ENCODE measurements at regions not wholly inside any gene's neighbourhood (a gene's known extent, or its start where the extent isn't known, plus 50 kb on each side); places are given as distances from the start of the nearest gene placed in this dataset.
A peak's percentile ranks its signal among the peaks of the same experiment; 100 is the strongest.
"Not testable (repeated sequence)": the region's sequence is repeated elsewhere in the genome, so short reads cannot be mapped to it uniquely, and the experiment has no call there.

DNA sequence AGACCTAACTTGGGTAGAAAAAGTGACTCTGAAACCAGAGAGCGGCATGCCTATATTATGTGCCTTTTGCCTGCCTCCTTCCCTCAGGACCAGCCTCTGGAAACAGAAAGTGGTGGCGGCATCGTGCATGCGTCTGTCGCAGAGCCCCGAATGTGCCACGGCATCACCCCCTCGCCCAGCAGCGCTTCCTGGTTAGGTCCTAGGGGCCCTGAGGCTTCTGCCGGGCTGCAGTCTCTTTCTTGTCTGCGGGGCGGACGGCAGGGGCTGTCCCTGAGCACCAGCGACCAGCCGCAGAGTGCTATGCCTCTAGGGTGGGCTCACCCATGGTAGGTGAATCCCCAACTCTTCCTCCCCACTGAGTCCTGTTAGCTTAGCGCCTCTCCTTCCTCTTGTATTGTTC, 68.7 kb downstream of the VSIG4 start:
- intact Hi-C loops (cut with DNase I, micrococcal nuclease) = no loop called here
- ATAC-seq (no peak), DNase-seq (no peak)

DNA sequence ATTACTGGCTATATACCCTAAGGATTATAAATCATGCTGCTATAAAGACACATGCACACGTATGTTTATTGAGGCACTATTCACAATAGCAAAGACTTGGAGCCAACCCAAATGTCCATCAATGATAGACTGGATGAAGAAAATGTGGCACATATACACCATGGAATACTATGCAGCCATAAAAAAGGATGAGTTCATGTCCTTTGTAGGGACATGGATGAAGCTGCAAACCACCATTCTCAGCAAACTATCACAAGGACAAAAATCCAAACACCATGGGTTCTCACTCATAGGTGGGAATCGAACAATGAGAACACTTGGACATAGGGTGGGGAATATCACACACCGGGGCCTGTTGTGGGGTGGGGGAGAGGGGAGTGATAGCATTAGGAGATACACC, 72.7 kb downstream of the VSIG4 start:
- DNase-seq; intact Hi-C loops (cut with DNase I, micrococcal nuclease); ATAC-seq: not testable (repeated sequence)

DNA sequence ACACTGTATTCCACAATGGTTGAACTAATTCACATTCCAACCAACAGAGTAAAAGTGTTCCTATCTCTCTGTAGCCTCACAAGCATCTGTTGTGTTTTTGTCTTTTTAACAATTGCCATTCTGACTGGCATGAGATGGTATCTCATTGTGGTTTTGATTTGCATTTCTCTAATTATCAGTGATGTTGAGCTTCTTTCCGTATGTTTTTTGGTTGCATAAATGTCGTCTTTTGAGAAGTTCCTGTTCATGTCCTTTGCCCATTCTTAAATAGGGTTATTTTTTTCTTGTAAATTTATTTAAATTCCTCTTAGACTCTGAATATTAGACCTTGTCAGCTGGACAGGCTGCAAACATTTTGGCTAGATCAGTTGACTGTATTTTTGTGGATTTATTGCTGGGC, 78.2 kb downstream of the VSIG4 start:
- ATAC-seq (no peak), DNase-seq (no peak)
- intact Hi-C loops (cut with DNase I, micrococcal nuclease) = no loop called here

DNA sequence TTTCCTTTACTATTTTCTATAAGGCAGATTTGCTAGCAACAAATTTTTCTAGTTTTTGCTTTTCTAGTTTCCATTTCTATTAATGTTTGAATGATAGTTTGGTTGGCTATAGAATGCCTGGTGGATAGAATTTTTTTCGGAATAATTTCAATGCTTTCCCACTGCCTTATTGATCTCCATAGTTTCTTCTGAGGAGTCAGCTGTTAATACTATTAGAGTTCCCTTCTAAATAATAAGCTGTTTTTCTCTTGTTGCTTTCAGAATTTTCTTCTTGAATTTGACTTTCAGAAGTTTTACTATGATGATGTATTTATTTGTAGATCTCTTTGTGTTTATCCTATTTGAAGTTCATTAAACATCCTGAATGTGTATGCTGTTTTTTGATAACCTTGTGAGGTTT, 91.8 kb downstream of the VSIG4 start:
- ATAC-seq (no peak), DNase-seq (no peak)
- intact Hi-C loops (cut with DNase I, micrococcal nuclease) = no loop called here

DNA sequence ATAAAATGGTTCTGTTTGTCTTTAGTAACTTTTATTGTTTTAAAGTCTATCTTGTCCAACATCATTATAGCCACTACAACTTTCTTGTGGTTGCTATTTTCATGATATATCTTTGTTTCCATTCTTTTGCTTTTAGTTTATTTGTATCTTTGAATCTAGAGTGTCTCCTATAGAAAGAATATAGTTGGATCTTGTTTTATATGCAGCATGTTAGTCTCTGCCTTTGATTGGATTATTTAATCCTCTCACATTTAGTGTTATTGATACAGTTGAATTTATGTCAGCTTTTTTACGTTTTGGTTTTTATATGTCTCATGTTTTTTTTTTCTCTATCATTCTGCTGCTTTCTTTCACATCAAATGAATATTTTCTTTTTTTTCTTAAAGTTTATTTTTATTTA, 98.1 kb downstream of the VSIG4 start:
- intact Hi-C loops (cut with DNase I, micrococcal nuclease) = no loop called here
- ATAC-seq (no peak), DNase-seq (no peak)

DNA sequence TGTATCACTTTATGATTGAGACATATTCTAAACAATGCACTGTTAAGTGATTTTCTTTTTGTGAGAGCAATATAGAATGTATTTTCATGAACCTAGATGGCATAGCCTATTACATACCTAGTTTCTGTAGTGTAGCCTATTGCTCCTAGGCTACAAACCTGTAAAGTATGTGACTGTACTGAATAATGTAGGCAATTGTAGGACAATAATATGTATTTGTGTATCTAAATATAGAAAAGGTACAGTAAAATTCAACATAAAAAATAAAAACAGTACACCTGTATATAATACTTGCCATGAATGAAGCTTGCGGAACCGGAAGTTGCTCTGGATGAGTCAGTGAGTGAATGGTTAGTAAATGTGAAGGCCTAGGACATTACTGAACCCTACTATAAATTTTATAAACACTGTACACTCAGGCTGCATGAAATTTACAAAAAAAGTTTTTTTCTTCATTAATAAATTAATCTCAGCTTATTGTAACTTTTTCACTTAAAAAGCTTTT, 106.7 kb downstream of the VSIG4 start:
- ATAC-seq (peak; percentile 85), DNase-seq (no peak)

DNA sequence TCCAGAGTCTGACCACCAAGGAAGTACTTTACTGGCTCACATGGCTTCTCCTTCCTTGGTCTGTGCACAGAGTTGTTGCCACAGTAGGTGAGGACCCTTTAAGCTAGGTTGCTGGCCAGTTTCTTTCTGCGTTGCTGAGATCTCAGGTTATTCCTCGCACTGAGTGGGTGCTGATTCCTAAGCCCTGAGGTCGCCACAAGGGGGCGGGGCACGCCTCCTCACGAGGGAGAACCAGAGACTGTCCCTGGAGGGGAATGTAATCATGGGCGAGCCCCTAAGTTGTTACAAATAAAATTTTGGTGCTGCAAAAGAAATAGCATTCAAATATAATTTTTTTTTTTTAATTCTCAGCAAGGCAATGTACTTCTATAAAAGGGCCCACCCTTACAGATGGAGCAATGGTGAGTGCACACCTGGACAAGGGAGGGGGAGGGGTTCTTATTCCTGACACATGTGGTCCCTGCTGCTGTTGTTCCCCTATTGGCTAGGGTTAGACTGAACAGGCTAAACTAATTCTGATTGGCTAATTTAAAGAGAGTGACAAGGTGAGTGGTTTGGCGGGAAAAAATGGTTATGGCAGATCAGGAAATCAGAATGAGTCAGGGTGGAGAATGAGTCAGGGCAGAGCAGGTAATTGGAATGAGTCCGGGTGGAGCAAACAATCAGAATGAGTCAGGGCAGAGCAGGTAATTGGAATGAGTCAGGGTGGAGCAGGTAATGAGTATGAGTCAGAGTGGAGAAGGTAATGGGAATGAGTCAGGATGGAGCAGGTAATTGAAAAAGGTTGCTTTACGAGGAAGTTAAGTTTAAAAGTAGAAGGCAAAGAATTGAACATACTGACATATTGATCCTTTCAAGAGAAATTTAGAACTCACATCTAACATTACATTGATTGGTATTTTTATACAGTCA, 107.5 kb downstream of the VSIG4 start:
- peak in 1 of 2 donors; percentile 41 for DNase-seq
- peak; percentile 97 for ATAC-seq

More for the DNA sequence above, 106.7 kb downstream of the VSIG4 start:
- intact Hi-C loops (cut with DNase I, micrococcal nuclease) = no loop called here

DNA sequence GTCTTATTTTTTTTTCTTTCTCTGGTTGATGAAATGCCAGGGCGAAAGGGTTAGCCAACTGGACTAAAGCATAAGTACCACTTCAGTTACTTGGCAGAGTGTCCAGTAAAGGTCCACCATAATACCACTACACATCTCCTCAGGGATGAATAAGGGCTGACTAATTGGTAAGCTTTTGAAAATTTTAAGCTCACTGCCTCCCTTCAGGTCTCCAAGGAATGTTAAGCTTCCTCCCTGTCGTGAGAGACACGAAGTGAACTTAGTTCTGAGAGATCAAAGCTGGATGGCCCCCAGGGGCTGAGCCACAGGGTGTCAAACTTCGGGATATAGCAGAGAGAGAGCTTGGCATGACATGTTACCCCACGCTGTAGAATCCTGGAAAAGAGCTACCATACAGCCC, 111.4 kb downstream of the VSIG4 start:
- intact Hi-C loops (cut with DNase I, micrococcal nuclease) = no loop called here
- DNase-seq (no peak), ATAC-seq (no peak)

More for the DNA sequence above, 107.5 kb downstream of the VSIG4 start:
- intact Hi-C loops (cut with DNase I, micrococcal nuclease) = no loop called here

DNA sequence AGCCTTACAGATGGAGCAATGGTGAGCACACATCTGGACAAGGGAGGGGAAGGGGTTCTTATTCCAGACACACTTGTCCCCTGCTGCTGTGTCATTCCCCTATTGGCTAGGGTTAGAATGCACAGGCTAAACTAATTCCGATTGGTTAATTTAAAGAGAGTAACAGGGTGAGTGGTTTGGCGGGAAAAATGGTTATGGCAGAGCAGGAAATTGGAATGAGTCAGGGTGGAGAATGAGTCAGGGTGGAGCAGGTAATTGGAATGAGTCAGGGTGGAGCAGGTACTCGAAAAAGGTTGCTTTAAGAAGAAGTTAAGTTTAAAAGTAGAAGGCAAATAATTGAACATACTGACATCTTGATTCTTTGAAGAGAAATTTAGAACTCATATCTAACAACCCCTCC, 112.5 kb downstream of the VSIG4 start:
- ATAC-seq; DNase-seq; intact Hi-C loops (cut with DNase I, micrococcal nuclease): not testable (repeated sequence)

DNA sequence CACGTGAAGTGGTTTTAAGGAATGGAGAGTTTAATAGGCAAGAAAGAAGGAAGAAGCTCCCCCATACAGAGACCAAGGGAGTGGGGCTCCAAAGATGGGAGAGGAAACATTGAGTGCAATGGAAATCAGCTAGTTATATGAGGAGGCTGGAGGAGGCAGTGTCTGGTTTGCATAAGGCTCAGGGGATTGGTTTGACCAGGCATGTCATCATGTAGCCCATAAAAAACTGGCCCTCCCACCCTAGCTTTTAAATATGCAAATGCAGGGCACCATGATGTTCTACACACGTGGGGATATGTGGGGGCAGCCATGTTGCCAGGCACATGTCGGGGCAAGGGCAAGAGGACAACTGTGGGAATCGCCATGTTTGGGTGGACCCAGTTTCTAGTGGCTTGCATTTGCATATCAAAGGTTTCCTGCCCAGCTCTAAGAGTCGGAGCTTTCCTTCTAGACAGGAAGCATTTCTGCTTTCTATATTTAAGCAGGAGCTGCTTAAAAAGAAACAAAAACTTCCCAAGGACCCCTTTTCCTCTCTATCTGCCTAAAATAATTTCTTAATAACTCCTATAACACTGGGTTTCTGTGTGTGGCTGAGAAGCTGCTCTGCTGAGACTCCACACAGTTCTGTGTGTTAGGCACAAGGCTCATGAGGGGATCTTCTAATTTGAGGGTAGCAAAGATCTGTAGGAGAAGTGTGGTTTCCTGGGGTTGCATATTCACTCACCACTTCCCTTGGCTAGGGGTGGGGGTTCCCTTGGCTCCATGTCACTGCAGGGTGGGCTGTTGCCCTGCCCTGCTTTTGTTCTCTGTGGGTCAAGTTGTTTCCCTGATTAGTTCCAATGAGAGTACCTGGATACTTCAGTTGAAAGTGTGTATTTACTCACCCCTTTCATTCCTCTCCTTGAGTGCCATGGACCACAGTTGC, 113.5 kb downstream of the VSIG4 start:
- no peak for ATAC-seq
- intact Hi-C loops (cut with DNase I, micrococcal nuclease) = no loop called here
- DNase-seq = no peak

DNA sequence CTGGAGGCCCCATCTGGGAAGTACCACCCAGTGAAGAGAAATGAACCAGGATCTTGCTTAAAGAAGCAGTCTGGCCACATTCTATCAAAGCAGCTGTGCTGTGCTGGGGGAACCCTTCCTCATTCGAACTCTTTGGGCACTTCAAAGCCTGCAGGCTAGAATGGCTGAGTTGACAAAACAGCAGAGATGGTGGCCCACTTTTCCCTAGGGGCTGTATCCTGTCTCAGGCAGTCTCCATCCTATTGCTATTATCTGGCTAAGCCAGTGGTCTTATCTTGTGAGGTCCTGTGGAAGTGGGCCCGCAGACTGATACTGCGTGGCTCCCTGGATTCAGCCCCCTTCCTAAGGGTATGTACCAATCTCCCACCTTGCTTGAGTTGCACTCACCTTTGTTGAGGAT, 114.3 kb downstream of the VSIG4 start:
- ATAC-seq (no peak), DNase-seq (no peak)
- intact Hi-C loops (cut with DNase I, micrococcal nuclease) = no loop called here

DNA sequence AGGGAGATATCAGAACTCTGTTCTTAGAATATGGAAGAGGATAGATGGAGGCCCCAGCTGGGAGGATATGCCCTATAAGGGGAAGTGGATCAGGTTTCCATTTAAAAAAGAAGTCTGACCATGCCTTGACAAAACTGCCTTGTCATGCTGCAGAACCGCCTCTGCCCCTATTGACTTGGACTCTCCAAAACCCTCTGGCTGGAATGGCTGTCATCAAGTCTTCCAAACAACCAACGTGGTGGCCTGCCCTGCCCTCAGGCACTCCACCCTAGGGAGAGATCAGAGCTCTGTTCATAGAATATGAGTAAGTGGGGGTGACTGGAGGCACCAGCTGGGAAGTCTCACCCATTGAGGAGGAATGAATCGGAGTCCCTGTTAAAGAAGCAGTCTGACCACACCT, 114.9 kb downstream of the VSIG4 start:
- DNase-seq (no peak), ATAC-seq (no peak)
- intact Hi-C loops (cut with DNase I, micrococcal nuclease) = no loop called here

DNA sequence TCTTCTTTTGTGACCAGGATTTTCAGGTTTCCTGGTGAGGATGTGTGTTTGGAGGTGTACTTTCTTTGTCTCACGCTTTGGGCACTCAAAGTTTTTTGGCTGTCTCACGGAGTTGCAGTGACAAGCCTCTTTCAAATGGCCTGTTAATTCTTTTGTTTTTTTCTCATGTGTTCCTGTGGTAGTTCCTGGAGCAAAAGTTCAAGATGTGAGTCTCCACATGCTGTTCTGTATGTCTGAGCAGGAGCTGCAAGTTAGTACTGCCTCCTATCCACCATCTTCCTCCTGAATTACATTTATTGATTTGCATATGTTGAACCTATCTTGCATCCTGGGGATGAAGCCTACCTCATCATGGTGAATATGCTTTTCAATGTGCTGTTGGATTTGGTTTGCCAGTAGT, 118.5 kb downstream of the VSIG4 start:
- intact Hi-C loops (cut with DNase I, micrococcal nuclease) = no loop called here
- DNase-seq (no peak), ATAC-seq (no peak)

DNA sequence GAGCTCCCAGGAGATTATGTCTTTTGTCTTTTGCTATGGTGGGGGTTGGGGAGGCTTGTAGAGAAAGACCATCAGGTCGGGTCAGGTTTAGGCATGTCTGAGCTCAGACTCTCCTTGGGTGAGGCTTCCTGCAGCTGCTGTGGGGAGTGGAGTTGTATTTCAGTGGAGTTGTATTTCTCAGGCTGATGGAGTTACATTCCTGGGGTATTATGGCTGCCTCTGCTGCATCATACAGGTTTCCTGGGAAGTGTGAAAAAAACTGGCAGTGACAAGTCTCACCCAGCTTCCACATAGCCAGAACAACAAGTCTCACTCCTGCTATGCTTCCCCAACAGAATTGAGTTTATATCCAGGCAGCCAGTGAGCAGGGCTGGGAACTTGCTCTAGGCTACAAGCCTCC, 119.3 kb downstream of the VSIG4 start:
- no peak for ATAC-seq
- intact Hi-C loops (cut with DNase I, micrococcal nuclease) = no loop called here
- no peak for DNase-seq

DNA sequence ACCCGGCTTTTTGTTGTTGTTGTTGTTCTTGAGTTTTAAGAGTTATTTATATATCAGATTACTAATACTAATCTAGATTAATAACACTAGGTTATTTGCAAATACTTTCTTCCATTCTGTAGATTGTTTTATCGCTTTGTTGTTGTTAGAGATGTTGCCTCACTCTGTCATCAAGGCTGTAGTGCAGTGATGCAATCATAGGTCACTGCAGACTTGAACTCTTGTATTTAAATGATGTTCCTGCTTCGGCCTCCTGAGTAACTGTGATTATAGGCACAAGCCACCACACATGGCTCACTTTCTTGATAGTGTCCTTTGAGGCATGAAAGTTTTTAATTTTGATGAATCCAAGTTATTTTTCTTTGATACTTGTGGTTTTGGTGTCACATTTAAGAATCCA, 129.0 kb downstream of the VSIG4 start:
- intact Hi-C loops (cut with DNase I, micrococcal nuclease) = no loop called here
- no peak for DNase-seq
- no peak for ATAC-seq

DNA sequence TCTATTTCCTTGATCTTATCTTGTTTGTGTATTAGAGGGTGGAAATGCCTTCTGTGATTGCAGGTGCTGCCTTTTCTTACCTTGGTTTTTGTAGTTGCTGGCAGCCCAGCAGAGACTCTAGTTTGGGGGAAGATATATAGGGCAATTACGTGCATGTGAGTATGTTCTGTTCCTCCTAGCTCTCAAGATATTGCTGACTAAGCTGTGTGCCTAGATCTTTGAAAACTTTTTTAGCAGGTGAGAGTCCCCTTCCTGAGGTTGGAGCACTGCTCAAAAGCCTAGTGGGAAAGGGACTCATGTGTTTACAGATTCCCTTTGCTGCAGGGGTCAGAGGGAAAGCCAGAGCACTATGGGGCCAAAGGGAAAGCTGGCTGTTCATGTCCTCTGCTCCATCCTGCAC, 136.1 kb downstream of the VSIG4 start:
- intact Hi-C loops (cut with DNase I, micrococcal nuclease) = no loop called here
- no peak for ATAC-seq
- DNase-seq = no peak

DNA sequence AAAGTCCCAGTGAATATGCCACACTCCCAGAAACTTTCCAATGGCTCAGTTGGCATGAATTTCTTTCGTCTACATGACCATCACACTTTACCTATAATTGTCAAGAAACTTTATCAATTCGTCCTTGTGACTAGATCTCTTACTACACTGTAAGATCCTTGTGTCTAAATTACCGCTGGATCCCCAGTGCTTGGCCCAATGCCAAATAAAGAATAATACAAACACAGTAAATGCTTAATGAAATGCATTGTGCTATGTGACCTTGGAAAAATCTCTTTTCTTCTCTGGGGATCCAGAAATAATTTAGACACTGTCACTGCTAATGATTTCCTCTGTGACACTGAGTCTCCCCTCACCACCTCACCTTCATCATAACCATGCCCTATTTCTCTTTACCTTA, 137.9 kb downstream of the VSIG4 start:
- ATAC-seq (no peak), DNase-seq (no peak)
- intact Hi-C loops (cut with DNase I, micrococcal nuclease) = no loop called here

DNA sequence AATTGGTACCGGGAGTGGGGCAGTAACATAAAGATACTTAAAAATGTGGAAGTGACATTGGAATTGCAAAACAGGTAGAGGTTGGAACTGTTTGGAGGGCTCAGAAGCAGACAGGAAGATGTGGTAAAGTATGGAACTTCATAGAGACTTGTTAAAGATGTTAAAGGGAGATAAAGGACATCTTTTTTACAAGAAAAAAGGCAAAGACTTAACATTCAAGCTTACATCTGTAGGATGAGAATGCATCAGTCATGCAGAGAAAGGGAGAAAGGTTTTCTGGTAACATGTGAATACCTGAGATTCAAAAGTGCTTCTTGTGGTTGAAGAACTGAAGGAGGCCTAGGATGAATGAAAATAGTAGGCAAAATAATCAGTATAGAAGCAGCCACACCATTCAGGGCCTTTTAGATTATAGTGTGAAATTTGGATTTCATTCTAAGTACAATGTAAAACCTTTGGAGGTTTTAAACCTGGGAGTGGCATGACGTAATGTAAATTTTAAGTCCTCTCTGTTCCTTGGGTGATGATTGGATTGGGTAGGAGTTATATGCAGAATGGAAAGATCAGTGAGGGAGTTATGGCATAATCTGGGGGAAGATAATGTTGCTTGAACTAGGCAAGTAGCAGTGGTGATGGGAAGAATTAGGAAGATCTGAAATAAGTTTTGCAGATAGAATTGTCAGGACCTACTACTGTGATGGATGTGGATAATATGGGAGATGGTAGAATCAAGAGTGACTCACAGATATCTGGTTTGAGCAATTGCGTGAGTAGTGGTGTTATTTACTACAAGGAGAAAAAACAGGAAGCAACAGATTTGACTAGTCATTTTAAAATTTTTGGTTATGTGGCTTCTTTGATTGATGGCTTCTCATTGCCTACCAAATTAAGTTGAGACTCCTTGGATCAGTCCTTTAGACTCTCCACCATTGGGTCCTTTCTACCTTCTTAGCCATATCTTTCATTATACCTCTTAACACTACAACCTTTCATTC, 138.7 kb downstream of the VSIG4 start:
- DNase-seq (no peak), ATAC-seq (no peak)
- intact Hi-C loops (cut with DNase I, micrococcal nuclease) = no loop called here

DNA sequence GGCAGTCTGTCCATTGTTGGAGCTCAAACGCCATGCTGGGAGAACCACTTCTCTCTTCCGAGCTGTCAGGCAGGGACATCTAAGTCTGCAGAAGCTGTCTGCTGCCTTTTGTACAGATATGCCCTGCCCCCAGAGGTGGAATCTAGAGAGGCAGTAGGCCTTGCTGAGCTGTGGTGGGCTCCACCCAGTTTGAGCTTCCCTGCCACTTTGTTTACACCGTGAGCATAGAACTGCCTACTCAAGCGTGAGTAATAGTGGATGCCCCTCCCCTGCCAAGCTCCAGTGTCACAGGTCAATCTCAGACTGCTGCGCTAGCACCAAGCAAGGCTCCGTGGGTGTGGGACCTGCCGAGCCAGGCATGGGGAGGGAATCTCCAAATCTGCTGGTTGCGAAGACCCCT, 145.7 kb downstream of the VSIG4 start:
- no peak for ATAC-seq
- intact Hi-C loops (cut with DNase I, micrococcal nuclease) = no loop called here

More for the DNA sequence above, 145.7 kb downstream of the VSIG4 start:
- DNase-seq = no peak

All from left colon (tissue), 2 donors.